IMR-90 (cell line): ENCODE measurements at regions not wholly inside any gene's neighbourhood (a gene's known extent, or its start where the extent isn't known, plus 50 kb on each side); places are given as distances from the start of the nearest gene placed in this dataset.

ENCODE experiments used
- ATAC-seq: fragments of 200-7000 bp; cut with Tn5 transposase; 2 replicates; pipeline ENCODE4 v1.9.1; 2020; ENCODE audit warnings: low read depth, mild to moderate bottlenecking, moderate library complexity
- BruUV-seq: library from RNA; stranded (reverse); fragments of 400-500 nt; replicated peaks from 2 replicates; lab custom pipeline; 2021; lab: Mats Ljungman, UMichigan
- CTCF ChIA-PET: fragments of 300-600 bp; formaldehyde crosslinking; extraction: SDS; loops from one replicate; lab custom pipeline; 2021; ENCODE audit warnings: antibody characterized with exemption; lab: Yijun Ruan, JAX
- POLR2A ChIA-PET: fragments of 300-600 bp; sonication (Branson Sonifier 250); formaldehyde crosslinking; loops from one replicate; lab custom pipeline; 2022; ENCODE audit warnings: antibody characterized with exemption; ENCODE audit not compliant: unreplicated experiment; lab: Charles Lee
- DNase-seq: peaks from one replicate; pipeline ENCODE4 v3.0.0; 2013
- H2AFZ ChIP-seq: replicated peaks from 2 replicates; pipeline ENCODE3; 2013; ENCODE audit warnings: low read length, mild to moderate bottlenecking; ENCODE audit not compliant: poor library complexity
- H2AK5ac ChIP-seq: 2 replicates; pipeline ENCODE4 v1.6.1; 2013; ENCODE audit warnings: low read depth, low read length, inconsistent platforms
- H2AK9ac ChIP-seq: replicated peaks from 2 replicates; pipeline ENCODE3; 2013; ENCODE audit warnings: mild to moderate bottlenecking, low read depth, low read length, moderate library complexity; ENCODE audit not compliant: poor library complexity
- H2BK120ac ChIP-seq: 2 replicates; pipeline ENCODE4 v1.6.1; 2013; ENCODE audit warnings: low read depth, low read length, inconsistent platforms
- H2BK15ac ChIP-seq: 3 replicates; pipeline ENCODE4 v1.6.1; 2013; ENCODE audit warnings: low read depth, low read length, inconsistent platforms
- H2BK20ac ChIP-seq: 2 replicates; pipeline ENCODE4 v1.6.1; 2013; ENCODE audit warnings: low read depth, mild to moderate bottlenecking, inconsistent platforms, low read length, moderate library complexity
- H2BK5ac ChIP-seq: 2 replicates; pipeline ENCODE4 v1.6.1; 2013; ENCODE audit warnings: mild to moderate bottlenecking, low read depth, low read length, inconsistent platforms; ENCODE audit not compliant: poor library complexity, severe bottlenecking
- H3K14ac ChIP-seq: replicated peaks from 2 replicates; pipeline ENCODE4 v1.6.1; 2013; ENCODE audit warnings: low read depth, low read length, inconsistent platforms
- H3K18ac ChIP-seq: 2 replicates; pipeline ENCODE4 v1.6.1; 2013; ENCODE audit warnings: low read depth, low read length, control low read depth
- H3K23ac ChIP-seq: 2 replicates; pipeline ENCODE4 v1.6.1; 2013; ENCODE audit warnings: low read depth, low read length, inconsistent platforms
- H3K27ac ChIP-seq: 2 replicates; pipeline ENCODE4 v1.5.1; 2013; ENCODE audit warnings: mild to moderate bottlenecking, control low read depth, low read length; ENCODE audit not compliant: insufficient read depth
- H3K27me3 ChIP-seq: 2 replicates; pipeline ENCODE4 v1.6.1; 2013; ENCODE audit warnings: low read length; ENCODE audit not compliant: control insufficient read depth, insufficient read depth
- H3K36me3 ChIP-seq: 2 replicates; pipeline ENCODE4 v1.6.1; 2013; ENCODE audit warnings: low read length, mixed read lengths; ENCODE audit not compliant: control insufficient read depth, insufficient read depth
- H3K4ac ChIP-seq: 2 replicates; pipeline ENCODE4 v1.6.1; 2013; ENCODE audit warnings: low read depth, low read length, inconsistent platforms
- H3K4me1 ChIP-seq: 2 replicates; pipeline ENCODE4 v1.6.1; 2013; ENCODE audit warnings: low read length, mixed read lengths; ENCODE audit not compliant: control insufficient read depth, insufficient read depth
- H3K4me2 ChIP-seq: 2 replicates; pipeline ENCODE4 v1.6.1; 2013; ENCODE audit warnings: low read depth, mild to moderate bottlenecking, control low read depth, low read length, moderate library complexity
- H3K4me3 ChIP-seq: 2 replicates; pipeline ENCODE4 v1.5.1; 2013; ENCODE audit warnings: low read depth, mild to moderate bottlenecking, control low read depth, low read length, moderate library complexity; ENCODE audit not compliant: insufficient read depth
- H3K56ac ChIP-seq: 2 replicates; pipeline ENCODE4 v1.6.1; 2013; ENCODE audit warnings: low read length, inconsistent platforms; ENCODE audit not compliant: insufficient read depth; ENCODE audit errors: extremely low read depth
- H3K79me1 ChIP-seq, 2 experiments: 2 replicates each; pipeline ENCODE4 v1.6.1; 2013; ENCODE audit warnings: low read length in 2 of 2, inconsistent platforms in 1 of 2, low read depth in 1 of 2
- H3K9ac ChIP-seq: 2 replicates; pipeline ENCODE4 v1.6.1; 2013; ENCODE audit warnings: low read depth, low read length, control low read depth
- H3K9me1 ChIP-seq: 2 replicates; pipeline ENCODE4 v1.6.1; 2013; ENCODE audit warnings: low read length, inconsistent platforms; ENCODE audit not compliant: insufficient read depth
- H3K9me3 ChIP-seq: 2 replicates; pipeline ENCODE4 v1.6.1; 2013; ENCODE audit warnings: low read length; ENCODE audit not compliant: control insufficient read depth, insufficient read depth
- H4K20me1 ChIP-seq: 2 replicates; pipeline ENCODE4 v1.6.1; 2013; ENCODE audit warnings: low read length, inconsistent platforms; ENCODE audit not compliant: insufficient read depth
- H4K5ac ChIP-seq: 2 replicates; pipeline ENCODE4 v1.6.1; 2013; ENCODE audit warnings: mild to moderate bottlenecking, low read depth, low read length, control low read depth
- H4K8ac ChIP-seq, 2 experiments: 2 replicates each; pipeline ENCODE4 v1.6.1; 2013; ENCODE audit warnings: low read depth in 2 of 2, low read length in 2 of 2, control low read depth in 1 of 2, inconsistent platforms in 1 of 2
- H4K91ac ChIP-seq: 2 replicates; pipeline ENCODE4 v1.6.1; 2013; ENCODE audit warnings: low read depth, low read length, inconsistent platforms; ENCODE audit not compliant: insufficient read depth
- BHLHE40 ChIP-seq: fragments of 150-350 bp; IDR thresholded peaks from 2 replicates; pipeline ENCODE4 v1.6.1; 2016; ENCODE audit warnings: mild to moderate bottlenecking, low read depth, low read length
- CEBPB ChIP-seq: IDR thresholded peaks from 2 replicates; pipeline ENCODE4 v1.6.1; 2012; ENCODE audit warnings: low read depth, low read length, improper control_type of control experiment
- MAFK ChIP-seq: IDR thresholded peaks from 2 replicates; pipeline ENCODE4 v1.6.1; 2012; ENCODE audit warnings: low read depth, low read length, improper control_type of control experiment
- WGBS, 2 experiments: methylation state at CpG; one replicate each; pipeline versions ENCODE4 v1.1.5 to v1.1.7; 2013; ENCODE audit warnings: missing lambda C conversion rate in 2 of 2; ENCODE audit not compliant: insufficient read length in 1 of 2; ENCODE audit errors: extremely low coverage in 2 of 2; 5-methylcytosine and 5-hydroxymethylcytosine counted together
- dilution Hi-C: fragments of 300-500 bp; cut with HindIII; formaldehyde crosslinking; loops from one replicate; pipeline ENCODE4 v1.14.3; 2018; ENCODE audit warnings: low sequenced_read_pairs; ENCODE audit not compliant: unreplicated experiment
- in situ Hi-C: fragments of 300-500 bp; cut with MboI; formaldehyde crosslinking; loops from 3 replicates; pipeline ENCODE4 v1.14.3; 2019; ENCODE audit warnings: low sequenced_read_pairs, inconsistent platforms, mixed read lengths
- intact Hi-C: fragments of 100-400 bp; cut with micrococcal nuclease; formaldehyde crosslinking; loops from 2 replicates; pipeline ENCODE4 v1.10.0; 2022
- TF ChIP-seq, protein P1 (sequence below): conservative IDR thresholded peaks from 2 replicates; pipeline ENCODE4 v1.5.1; 2012; ENCODE audit warnings: mild to moderate bottlenecking, low read depth, low read length, improper control_type of control experiment

DNA sequence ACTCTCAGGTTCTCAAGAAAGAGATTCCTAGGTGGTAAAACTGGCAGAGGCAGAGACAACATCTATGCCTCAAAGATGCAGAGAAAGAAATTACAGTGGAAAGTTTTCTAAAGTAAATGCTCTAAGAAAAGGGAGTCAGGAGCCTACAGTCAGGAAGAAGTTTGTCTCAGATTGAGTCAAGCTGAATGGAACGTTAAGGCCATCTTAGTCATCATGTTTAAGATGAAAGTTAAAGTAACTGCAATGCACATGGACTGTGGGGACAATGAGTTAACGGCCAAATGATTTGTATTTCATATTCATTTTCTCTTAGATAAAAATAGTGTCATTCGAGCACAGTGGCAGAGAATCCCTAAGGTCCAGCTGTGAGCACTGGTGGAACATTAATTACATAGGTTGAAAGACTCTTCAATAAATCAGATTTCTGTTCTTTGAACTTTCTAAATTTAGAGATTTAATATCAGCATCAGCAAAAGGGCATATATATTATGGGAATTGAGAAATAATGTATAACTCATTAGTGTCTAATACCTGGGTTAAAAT, 384.6 kb downstream of the DTHD1 start:
- intact Hi-C loops (no loop called here), dilution Hi-C loops (no loop called here), in situ Hi-C loops (no loop called here)
- CTCF ChIA-PET = no interaction called here
- BruUV-seq = no TSS peak
- POLR2A ChIA-PET = no interaction called here
- Histone ChIP-seq H3K18ac (no peak overlapping the region), H3K27ac (no peak overlapping the region), H3K14ac (no peak overlapping the region), H3K79me1 (no peaks in the 10 kb centered on the region), H3K9me3 (peaks cover 4% of the 10 kb centered on the region; the same call in 1 of the 2 replicates), H4K5ac (no peak overlapping the region), H3K4ac (no peak overlapping the region), H4K91ac (no peak overlapping the region), H2AFZ (no peak overlapping the region), H4K8ac (no peak overlapping the region), H4K20me1 (no peaks in the 10 kb centered on the region), H3K9ac (no peak overlapping the region), H2BK120ac (no peak overlapping the region), H2BK20ac (no peak overlapping the region), H2BK15ac (no peak overlapping the region), H2AK5ac (no peak overlapping the region), H3K4me2 (no peak overlapping the region), H3K4me1 (no peaks in the 10 kb centered on the region), H3K27me3 (no peaks in the 10 kb centered on the region), H3K9me1 (no peaks in the 10 kb centered on the region), H2AK9ac (no peak overlapping the region), H3K56ac (no peak overlapping the region), H3K36me3 (no peaks in the 10 kb centered on the region), H3K23ac (no peak overlapping the region), H3K4me3 (no peak overlapping the region), H2BK5ac (no peak overlapping the region)
- TF ChIP-seq MAFK = no peak
- no peak for TF ChIP-seq BHLHE40
- no peak for TF ChIP-seq CEBPB
- TF ChIP-seq, protein P1, sequence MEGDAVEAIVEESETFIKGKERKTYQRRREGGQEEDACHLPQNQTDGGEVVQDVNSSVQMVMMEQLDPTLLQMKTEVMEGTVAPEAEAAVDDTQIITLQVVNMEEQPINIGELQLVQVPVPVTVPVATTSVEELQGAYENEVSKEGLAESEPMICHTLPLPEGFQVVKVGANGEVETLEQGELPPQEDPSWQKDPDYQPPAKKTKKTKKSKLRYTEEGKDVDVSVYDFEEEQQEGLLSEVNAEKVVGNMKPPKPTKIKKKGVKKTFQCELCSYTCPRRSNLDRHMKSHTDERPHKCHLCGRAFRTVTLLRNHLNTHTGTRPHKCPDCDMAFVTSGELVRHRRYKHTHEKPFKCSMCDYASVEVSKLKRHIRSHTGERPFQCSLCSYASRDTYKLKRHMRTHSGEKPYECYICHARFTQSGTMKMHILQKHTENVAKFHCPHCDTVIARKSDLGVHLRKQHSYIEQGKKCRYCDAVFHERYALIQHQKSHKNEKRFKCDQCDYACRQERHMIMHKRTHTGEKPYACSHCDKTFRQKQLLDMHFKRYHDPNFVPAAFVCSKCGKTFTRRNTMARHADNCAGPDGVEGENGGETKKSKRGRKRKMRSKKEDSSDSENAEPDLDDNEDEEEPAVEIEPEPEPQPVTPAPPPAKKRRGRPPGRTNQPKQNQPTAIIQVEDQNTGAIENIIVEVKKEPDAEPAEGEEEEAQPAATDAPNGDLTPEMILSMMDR = no peak
- 20% methylated on average over 1 of the region's 3 CpGs; no CpG with 5 or more reads in 1 of the 2 experiments for WGBS, 2 experiments
- DNase-seq (no peak), ATAC-seq (no peak)
